CD4-positive, alpha-beta T cell treated with Interleukin-2 at 100 ng/mL for 4 hours (primary cell): ENCODE measurements at regions not wholly inside any gene's neighbourhood (a gene's known extent, or its start where the extent isn't known, plus 50 kb on each side); places are given as distances from the start of the nearest gene placed in this dataset.
A peak's percentile ranks its signal among the peaks of the same experiment; 100 is the strongest.

Experiments used
- DNase-seq: peaks from one replicate; pipeline ENCODE4 v3.0.0-alpha.2; 2020; ENCODE audit warnings: low spot score

DNA sequence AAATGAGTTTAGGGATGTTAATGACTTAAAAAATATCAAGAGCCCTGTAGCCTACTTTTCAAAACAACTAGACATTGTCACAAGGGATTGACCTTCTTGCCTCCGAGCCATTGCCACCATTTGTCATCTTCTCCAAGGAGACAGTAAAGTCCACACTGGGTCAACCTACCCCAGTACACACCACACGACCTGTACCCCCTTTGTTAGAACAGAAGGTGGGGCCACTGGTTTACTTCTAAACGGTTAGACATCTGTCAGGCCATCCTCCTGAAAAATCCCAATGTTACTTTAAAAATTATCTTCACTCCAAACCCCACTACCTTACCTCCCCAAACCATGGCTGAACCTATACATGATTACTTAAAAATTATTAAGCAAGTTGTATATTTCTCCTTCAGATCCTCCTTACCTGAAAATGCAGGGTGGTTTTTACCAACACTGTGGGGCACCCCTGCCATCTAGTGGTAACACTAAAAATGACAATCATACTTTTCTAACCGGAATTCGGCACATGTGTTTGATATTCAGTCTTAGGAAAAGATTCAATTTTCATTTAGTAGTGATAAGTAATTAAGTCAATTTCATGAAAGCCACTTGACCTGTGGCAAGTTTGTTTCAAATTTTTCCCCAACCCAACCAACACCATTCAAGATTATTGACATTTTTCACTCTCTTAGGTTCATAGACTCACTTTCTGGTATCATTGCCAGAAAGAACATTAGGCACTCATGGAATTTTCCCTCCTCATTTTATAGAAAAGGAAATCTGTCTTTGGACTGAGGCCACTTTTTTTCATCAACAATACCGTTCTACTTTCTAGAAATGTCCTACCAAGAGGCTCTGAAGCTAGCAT, 265.3 kb upstream of the PKDCC start:
- peak; percentile 46 for DNase-seq

DNA sequence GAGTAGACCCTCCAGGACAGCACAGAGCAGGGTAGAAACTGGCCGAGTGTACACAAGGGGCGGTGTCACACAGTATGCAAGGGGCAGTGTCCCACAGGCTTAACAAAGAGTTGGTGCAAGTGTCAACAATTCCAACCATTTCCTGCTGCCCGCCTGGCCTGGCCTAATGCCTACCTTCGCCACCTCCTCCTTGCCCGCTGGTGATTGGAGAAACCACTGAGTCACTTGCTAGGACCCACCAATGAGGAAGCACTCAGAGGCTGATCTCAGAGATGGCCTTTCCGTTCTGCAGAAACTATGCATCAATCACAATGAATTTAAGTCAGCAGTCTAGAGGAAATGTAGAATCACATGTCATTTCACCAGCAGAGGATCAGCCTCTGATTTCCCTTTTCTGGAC, 263.3 kb upstream of the PKDCC start:
- no peak for DNase-seq

DNA sequence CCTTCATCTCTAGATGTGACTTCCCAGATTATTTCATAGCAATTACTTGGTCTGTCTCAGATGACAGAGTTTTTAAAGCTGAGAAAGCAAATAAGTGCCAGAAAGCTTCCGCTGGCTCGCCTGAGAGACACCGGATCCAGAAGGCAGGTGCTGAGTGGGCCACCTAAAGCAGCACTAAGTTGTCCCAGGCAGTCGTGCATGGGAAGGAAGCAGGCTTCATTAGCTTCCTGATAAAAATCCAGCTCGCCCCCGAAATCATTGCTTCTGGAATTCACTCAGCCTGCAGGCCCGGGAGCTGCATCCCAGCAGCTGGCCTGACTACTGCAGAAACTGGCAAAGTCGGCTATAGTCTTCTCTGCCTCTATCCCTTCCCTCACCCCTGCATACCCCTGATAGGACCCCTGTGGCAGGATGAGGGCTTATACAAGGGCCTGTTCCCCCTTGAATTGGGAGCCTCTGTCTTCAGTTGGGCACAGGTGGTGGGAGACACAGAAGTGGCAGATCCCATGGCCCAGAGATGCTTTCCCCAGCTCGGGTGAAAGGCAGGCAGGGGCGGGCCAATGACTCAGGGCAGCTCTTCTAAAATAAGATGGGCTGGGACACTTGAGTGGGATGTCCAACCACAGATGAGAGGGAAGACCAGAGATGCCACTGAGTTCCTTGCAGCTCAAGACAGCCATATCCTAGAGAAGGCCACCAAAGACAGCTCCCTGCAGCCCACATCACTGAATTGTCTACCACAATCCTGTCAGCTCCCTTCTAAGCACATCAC, 262.4 kb upstream of the PKDCC start:
- no peak for DNase-seq

DNA sequence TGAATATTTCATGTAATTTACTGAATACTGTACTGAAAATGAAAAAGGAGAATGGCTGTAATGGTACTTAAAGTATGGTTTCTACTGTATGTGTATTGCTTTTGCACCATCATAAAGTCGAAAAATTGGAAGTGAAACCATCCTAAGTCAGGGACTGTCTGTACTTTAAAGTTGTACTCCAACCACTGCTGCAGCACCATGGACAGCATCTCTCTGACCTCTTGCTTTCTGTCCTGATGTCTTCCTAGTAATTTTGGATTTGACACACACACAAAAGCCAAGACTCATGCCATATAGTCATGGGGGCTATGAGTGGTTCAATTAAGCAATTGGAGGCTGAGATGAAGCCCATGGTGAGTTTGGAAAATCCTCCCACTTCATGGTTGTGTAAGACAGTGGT, 256.3 kb upstream of the PKDCC start:
- no peak for DNase-seq

DNA sequence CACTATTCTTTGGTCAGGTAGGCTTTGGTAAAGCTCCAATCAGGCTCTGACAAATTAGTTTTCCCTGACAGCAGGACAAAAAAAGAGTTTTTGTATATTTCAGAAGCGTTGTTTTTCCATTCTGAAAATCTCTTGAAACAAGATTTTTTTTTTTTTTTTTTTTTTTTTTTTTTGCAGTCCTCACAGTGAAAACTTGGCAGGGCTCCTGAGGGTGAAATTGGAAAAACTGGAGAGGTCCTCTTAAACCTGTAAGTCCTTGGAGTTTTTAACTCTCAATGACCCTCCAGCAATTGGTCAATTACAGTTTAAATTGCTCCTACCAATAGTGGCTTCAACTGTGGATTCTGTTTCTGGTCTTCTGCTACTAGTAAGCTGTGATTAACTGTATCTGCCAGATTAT, 244.5 kb upstream of the PKDCC start:
- DNase-seq = no peak

DNA sequence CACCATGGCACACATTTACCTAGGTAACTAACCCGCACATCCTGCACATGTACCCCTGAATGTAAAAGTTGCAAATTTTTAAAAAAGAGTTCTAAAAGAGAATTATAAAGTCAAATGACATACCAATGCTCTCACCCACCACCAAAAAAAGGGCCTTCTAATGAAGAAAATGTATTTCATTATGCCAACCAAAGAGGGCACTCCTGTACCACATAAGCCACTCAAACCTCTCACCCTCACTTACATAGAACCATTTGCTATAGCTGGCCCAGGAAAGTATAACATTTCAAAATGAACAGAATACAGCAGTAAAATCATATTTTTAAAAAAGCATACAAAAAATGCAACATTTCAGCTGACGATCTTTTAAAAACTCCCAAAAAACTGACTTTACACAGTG, 241.5 kb upstream of the PKDCC start:
- DNase-seq = no peak

DNA sequence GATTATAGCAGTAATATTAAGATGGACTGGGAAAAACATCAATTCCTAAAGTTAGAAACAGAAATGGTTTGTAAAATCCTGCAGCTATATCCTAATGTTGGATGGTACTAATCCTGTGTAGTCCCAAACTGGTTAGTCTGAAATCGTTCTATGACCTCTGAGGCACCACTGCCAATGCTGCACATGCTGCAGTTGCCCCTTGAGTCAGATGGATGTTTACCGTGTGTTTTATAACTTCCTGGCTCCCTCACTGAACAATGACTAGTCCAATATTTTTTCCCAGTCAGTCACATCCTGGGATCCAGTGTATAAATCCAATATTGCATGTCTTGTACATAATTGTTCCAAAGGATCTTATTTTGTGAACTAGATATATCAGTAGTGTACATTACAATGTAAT, 226.7 kb upstream of the PKDCC start:
- DNase-seq = no peak

DNA sequence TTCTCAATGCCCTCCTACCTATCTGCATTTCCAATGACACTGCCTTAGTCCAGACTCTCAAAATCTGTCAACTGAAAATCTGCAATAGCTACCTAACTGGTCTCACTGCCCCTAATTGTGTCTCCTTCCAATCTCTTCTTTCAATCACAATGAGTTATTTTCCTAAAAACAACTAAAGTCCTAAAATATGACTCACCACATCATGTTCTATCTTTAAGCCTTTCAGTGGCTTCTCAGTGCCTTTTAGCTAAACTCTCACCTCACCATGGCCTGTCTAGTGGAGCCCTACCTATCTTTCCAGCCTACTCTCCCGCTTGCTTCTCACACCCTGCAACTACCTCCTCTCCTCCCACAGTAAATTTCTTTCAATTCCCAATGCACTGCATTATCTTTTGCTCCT, 220.9 kb upstream of the PKDCC start:
- no peak for DNase-seq

DNA sequence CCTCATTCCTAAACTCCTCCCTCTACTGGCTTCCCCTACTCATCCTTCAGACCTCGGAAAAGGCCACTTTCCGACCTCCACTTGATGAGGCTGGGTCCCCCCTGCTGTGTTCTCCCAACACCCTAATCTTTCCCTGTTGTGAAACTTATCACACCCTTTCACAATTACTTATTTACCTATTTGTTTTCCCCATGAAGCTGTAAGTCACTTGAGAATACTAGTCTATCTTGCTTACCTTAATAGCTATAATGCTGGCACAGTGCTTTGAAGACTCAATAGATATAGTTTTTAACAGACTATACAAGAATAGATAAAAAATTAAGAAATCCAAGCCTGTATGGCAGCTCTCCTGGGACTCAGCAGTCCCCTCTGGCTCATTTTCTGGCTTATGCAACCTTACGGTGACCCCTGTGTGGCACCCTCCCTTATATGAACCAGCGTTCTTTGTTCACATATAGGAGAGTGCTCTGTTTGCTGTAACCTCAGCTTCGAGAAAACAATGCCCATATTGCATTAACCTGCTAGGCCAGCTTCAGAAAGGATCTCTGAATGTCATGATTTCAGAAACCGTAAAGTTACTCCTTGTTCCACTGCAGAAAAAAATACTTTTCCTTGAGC, 220.4 kb upstream of the PKDCC start:
- DNase-seq = no peak

DNA sequence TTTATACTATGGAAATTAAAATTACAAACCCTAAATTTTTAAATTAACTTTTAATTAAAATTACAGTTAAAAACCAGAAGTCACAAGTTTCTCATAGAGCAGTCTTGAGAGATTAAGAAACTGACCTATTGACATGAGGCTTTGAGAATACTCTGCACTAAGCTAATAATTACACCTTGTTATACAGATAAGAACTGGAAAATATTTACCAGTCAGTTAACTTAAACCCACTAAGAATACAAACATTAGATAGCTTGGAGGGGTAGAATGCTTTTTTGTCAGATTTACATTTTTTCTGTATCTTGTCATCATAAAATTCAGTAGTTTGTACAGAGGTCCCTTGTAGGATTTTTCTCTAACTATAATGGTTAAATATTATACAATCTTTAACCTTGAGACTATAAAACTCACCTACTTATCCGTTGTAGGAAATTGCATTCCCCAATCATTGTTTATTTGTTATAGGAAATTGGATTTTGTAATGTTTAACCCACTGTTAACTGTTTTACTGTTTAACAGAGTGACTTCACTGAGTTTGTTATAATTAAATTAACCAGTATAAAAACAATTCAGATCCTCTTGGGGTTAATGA, 219.7 kb upstream of the PKDCC start:
- DNase-seq = no peak

DNA sequence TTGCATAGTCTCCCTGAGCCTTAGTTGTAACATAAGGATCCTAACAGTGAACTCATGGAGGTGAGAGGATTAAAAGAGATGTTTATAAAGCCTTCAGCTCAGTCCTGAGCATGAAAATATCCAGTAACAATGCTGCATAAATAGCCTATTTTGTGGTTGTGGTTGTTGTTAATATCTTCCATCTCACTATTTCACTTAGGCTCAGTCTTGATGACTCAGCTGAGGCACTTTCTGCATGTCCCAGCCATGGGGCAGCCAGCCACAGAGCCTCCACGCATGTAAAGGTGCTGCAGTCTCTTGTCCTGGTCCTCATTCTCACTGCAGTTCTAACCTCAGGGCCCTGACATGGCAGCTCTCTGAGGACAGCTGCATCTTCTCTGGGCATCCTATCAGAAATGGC, 218.8 kb upstream of the PKDCC start:
- no peak for DNase-seq

DNA sequence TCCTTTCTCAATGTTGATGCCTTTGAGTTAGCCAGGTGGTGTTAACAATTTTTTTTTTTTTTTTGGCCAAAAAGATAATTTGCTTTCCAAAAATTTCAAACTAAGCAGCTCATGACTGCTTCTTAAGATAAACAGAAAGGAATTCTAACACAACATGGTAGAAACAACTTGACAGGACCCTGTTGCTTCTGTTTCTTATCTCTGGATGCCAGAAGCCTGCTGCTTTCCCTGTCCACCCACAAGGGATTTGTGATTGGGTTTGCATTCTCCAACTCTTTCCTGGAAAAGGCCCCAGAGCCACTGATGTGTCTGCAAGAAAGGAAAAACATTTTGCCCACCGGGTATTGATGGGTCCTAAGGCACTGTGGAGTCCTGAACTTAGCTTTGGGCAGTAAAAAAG, 217.2 kb upstream of the PKDCC start:
- no peak for DNase-seq

DNA sequence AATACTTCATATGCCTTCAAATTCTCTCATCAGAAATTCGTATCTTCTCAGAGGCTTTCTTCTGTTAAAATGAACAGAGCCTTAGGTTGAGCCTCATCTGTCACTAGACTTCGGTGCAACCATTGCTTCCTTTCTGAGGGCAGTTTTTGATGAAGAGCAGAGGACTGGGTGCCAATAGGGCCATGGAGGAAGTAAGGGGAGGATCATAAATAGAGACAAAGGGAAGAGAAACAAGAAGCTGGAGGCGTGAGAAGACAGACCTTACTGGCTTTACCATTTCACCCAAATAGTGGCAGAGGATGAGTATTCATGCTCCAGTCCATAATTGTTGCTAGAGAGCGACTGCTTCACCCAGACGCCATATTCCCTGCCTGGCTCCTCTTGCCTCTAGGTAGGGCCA, 215.6 kb upstream of the PKDCC start:
- no peak for DNase-seq

DNA sequence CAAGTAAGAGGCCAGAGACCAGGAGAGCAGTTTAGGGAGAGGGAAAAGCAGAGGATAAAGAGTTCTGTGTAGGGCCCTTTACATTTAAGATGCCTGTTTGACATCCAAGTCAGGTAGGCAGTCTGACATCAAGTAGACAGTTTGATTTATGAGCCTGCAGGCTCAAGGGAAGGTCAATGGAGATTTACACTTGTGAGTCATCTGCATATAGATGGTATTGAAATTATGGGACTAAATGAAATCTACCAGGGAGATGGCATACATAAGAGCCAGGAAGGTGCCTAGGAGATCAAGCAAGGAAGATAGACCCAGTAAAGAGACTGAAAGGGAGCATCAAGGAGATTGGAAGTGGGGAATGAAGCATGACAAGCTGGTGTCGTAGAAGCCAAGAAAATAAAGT, 212.4 kb upstream of the PKDCC start:
- no peak for DNase-seq

DNA sequence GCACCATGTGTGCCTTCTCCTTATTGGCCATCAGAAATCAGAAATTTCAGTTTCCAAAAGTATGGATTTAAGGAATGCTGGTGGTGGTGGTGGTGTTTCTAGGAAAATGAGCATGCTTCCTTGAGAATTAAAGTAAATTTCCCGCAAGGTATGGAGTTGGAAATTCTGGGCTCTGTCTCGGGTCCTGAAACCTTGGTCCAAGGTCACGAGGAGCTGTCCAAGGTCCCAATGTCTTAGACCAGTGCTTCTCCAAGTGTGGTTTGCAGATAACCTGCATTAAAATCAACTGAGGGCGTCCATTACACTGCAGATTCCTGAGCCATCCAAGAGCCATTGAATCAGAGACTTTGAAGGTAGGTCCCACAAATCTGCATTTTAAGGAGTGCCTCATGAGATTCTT, 210.9 kb upstream of the PKDCC start:
- peak; percentile 22 for DNase-seq

DNA sequence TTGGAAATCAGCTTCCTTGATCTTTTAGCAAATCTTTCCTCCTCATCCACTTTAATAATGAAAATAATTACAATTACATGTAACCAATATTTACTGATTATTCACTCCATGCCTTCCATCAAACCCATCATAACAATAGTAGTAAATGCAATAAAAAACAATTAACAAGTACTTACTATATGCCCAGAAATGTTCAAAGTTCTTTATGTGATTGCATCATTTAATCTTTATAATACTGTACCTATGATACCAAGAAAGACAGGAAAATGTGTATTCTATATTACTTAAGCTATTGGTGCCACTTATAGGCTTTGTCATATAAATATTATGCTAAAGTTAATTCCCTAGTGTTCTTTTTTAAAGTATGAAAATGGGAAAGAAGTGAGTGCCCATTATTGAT, 210.2 kb upstream of the PKDCC start:
- no peak for DNase-seq

DNA sequence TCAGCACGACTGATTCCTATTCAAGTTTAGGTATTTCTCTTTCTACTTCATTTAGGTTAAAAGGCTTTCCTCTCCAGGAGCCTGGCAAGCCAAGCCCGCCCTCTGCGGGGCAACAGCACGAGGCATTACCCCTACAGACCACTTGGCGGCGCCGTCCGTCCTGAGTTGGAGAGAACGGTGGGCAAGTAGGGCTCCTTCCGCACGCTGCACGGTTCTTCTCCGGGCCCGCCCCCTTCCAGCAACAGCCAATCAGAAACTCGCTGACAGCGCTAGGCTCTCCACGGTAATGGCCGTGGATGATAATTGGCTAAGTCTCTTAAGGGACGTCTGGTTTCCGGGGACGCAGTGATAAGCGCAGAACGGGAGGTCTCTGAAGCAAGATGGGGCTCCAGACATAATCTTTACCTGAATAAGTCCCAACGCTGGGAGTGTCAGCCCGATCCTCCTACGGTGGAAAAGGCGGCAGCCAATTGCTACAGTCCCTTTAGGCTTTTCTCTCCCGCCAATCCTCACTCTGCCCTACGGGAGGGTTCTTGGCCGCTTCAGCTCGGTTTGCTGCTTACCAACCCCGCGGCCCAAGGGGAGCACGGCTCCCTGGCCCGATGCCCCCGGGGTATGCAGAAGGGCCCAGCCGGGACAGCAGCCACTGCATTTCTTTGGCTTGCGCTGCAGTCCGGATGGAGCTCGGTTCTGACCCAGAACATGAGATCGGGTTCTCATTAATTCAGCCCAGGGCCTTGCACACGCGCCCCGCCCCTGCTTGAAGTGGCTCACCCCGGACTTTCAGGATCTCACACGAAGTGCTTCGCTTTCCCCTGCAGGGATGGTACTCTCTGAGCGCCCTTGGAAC, 206.9 kb upstream of the PKDCC start:
- DNase-seq = peak; percentile 99

DNA sequence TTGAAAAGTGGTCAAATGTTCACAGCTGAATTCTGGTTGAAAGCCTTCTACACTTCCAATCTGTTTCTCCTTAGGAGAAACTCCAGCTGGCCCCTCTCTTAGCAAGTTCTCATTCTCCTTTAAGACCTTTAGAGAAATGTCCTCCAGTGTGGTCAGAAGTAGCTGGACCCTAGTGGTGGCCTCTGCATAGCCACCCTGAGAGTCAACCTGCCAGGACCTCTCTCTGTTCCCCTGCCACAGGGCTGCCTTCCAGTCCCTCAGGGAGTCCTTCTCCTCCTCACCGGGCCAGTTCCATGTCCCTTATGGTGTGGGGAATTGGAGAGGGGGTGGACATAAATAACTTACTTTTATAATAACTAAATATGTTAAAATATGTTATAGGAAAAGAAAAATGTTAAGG, 200.9 kb upstream of the PKDCC start:
- no peak for DNase-seq

DNA sequence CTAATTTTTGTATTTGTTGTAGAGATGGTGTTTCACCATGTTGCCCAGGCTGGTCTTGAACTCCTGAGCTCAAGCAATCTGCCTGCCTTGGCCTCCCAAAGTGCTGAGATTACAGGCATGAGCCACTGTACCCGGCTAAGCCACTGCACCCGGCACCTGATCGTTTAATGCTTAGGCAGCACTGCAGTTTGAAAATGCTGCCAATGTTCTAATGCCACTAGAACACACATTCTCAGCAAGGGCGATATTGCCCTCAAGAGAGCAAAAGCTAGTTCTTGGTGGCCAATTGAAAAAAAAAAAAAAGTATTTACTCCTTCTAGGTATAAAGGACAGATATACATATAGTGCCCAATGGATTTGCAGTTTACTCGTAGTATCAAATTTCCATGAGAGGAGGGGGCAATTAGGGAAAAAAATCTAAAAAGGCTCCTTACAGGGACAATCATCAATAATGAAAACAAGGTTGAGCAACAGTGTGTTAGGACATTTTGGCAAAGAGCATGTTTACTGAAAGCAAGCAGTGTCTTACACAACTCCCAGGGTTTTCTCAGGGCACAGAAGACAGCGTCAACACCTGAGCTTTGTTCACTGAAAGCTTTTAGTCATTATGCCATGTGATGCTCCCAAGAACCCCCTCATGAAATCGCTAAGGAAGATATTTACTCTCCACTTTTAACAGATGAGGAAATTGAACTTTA, 199.9 kb upstream of the PKDCC start:
- DNase-seq = no peak

DNA sequence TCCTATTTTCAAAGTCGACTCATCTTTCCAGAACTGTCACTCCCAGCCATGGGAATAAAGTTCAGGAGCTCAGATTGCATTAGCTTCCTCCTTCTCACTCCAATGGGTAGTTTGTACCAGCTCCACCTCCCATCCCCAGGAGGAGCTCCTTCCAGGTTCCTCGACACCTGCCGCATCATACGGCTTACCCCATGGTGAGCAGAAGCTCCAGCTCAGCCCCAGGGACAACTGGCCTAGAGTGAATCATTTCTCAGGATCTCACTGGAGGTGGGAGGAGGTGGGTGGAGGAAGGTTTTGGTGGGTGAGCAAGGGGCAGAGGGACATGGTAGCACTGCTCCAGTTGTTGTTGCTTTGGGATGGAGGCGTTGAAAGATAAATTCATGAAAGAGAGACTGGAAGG, 196.3 kb upstream of the PKDCC start:
- no peak for DNase-seq
